DOHH2 (cell line): ENCODE measurements at regions not wholly inside any gene's neighbourhood (a gene's known extent, or its start where the extent isn't known, plus 50 kb on each side); places are given as distances from the start of the nearest gene placed in this dataset.

ENCODE experiments used
- H3F3A ChIP-seq: fragments of 200-600 bp; sonication (generic), shearing (Covaris generic); 2 replicates; pipeline ENCODE4 v1.6.0; 2016; ENCODE audit warnings: antibody characterized with exemption, mild to moderate bottlenecking; ENCODE audit not compliant: control insufficient read depth, insufficient read depth
- H3K27ac ChIP-seq: fragments of 200-600 bp; sonication (generic); 2 replicates; pipeline ENCODE4 v1.5.1; 2014; ENCODE audit warnings: low read depth, mild to moderate bottlenecking, low read length, moderate library complexity
- H3K27me3 ChIP-seq: fragments of 200-600 bp; sonication (generic); 2 replicates; pipeline ENCODE4 v1.6.1; 2014; ENCODE audit warnings: mild to moderate bottlenecking, low read length, mixed read lengths; ENCODE audit not compliant: control insufficient read depth
- H3K36me3 ChIP-seq: fragments of 200-600 bp; sonication (generic); 2 replicates; pipeline ENCODE4 v1.6.1; 2014; ENCODE audit warnings: mild to moderate bottlenecking, low read length, moderate library complexity, mixed read lengths; ENCODE audit not compliant: control insufficient read depth
- H3K4me1 ChIP-seq: fragments of 200-600 bp; sonication (generic); 2 replicates; pipeline ENCODE4 v1.6.1; 2014; ENCODE audit warnings: mild to moderate bottlenecking, low read length, mixed read lengths; ENCODE audit not compliant: control insufficient read depth
- H3K4me2 ChIP-seq: fragments of 200-600 bp; sonication (generic); 2 replicates; pipeline ENCODE4 v1.6.0; 2014; ENCODE audit warnings: mild to moderate bottlenecking, low read length, moderate library complexity
- H3K4me3 ChIP-seq: fragments of 200-600 bp; sonication (generic); 2 replicates; pipeline ENCODE4 v1.5.1; 2014; ENCODE audit warnings: mild to moderate bottlenecking, low read length, mixed read lengths
- H3K79me2 ChIP-seq: fragments of 200-600 bp; sonication (generic); 2 replicates; pipeline ENCODE4 v1.6.1; 2014; ENCODE audit warnings: mild to moderate bottlenecking, low read length, mixed read lengths; ENCODE audit not compliant: control insufficient read depth
- H3K9me2 ChIP-seq: fragments of 200-600 bp; sonication (generic); replicated peaks from 2 replicates; pipeline ENCODE4 v1.6.1; 2014; ENCODE audit warnings: mild to moderate bottlenecking, low read length, mixed read lengths; ENCODE audit not compliant: control insufficient read depth
- H3K9me3 ChIP-seq: fragments of 200-600 bp; sonication (generic); 2 replicates; pipeline ENCODE4 v1.6.1; 2014; ENCODE audit warnings: antibody characterized with exemption, low read length, mixed read lengths; ENCODE audit not compliant: control insufficient read depth, insufficient read depth
- H4K20me1 ChIP-seq: fragments of 200-600 bp; sonication (generic); 2 replicates; pipeline ENCODE4 v1.6.0; 2014; ENCODE audit warnings: low read depth, mild to moderate bottlenecking, antibody characterized with exemption, low read length, moderate library complexity; ENCODE audit not compliant: control insufficient read depth, insufficient read depth
- EZH2phosphoT487 ChIP-seq: fragments of 200-600 bp; sonication (generic); IDR thresholded peaks from 2 replicates; pipeline ENCODE4 v1.6.1; 2017; ENCODE audit warnings: borderline replicate concordance, mild to moderate bottlenecking, antibody characterized with exemption, low read length, moderate library complexity, mixed read lengths
- TF ChIP-seq, protein P1 (sequence below): fragments of 200-600 bp; sonication (generic); IDR thresholded peaks from one replicate; pipeline ENCODE4 v1.5.1; 2014; ENCODE audit warnings: antibody characterized with exemption, mild to moderate bottlenecking, low read depth, low read length; ENCODE audit not compliant: poor library complexity, severe bottlenecking

DNA sequence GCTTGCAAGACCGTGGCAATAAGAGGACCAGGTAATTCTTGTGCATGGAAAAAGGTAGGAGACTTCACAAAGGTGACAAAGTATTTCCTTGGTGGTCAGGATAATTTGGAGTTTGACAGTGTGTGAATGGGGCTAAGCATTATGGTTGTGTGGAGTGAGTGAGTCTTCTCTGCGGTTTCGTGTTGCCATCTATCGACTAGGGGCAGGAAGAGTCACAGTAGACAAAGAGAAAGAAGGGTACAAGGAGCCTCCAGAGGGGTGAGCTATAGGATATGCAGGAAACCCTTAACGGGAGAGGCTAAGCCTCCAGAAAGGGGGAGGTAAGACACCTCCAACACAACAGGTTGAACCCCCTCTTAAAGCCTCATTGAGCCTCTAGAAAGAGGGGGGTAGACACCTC is 64.0 kb upstream of the RANBP6 start:
- H3K79me2 ChIP-seq, result no peaks in the 10 kb centered on the region
- peak overlapping the region; percentile 83 for H3K4me2 ChIP-seq

DNA sequence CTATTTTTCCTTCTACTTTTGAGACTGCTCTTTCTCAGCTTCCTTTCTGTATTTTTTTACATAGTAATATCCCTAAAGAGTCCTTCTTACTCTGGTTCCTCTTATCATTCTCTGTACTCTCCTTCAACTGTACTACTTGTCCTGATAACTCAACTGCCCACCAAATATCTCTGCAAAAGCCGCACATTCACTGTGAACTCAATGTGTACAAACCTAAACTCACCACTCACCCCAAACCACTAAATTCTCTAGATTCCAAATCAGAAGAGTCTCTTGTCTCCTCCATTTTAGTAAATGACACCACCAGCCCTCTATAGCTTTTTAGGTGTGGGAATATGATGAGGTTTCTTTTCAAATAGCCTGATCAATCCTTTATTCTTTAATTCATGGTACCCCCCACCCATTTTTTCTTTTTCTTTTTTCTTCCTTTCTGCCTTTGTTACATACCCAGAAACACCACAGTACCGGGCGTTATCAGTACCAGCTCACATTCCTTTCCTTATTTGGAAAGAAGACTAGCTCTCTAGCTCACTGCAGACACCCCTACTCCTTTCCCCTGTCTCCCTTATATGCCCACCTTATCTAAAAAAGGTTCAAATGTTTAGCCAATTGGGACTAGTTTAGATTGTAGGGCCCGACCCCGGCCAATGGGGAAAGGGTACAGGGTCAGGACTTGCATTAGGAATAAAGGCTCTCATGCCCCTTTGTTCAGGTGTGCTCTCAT is 63.1 kb upstream of the RANBP6 start:
- TF ChIP-seq, protein P1, sequence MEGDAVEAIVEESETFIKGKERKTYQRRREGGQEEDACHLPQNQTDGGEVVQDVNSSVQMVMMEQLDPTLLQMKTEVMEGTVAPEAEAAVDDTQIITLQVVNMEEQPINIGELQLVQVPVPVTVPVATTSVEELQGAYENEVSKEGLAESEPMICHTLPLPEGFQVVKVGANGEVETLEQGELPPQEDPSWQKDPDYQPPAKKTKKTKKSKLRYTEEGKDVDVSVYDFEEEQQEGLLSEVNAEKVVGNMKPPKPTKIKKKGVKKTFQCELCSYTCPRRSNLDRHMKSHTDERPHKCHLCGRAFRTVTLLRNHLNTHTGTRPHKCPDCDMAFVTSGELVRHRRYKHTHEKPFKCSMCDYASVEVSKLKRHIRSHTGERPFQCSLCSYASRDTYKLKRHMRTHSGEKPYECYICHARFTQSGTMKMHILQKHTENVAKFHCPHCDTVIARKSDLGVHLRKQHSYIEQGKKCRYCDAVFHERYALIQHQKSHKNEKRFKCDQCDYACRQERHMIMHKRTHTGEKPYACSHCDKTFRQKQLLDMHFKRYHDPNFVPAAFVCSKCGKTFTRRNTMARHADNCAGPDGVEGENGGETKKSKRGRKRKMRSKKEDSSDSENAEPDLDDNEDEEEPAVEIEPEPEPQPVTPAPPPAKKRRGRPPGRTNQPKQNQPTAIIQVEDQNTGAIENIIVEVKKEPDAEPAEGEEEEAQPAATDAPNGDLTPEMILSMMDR, result no peak
- no peak for TF ChIP-seq EZH2phosphoT487
- Histone ChIP-seq H3K79me2 (no peaks in the 10 kb centered on the region), H3K9me3 (no peaks in the 10 kb centered on the region), H3K4me2 (no peak overlapping the region), H3F3A (no peaks in the 10 kb centered on the region), H3K36me3 (no peaks in the 10 kb centered on the region), H4K20me1 (no peaks in the 10 kb centered on the region), H3K27ac (no peak overlapping the region), H3K4me3 (no peak overlapping the region), H3K27me3 (no peaks in the 10 kb centered on the region), H3K9me2 (no peaks in the 10 kb centered on the region), H3K4me1 (peaks cover 14% of the 10 kb centered on the region)

More for the DNA sequence above, 64.0 kb upstream of the RANBP6 start:
- peak overlapping the region; percentile 74 for H3K4me3 ChIP-seq
- no peaks in the 10 kb centered on the region for H3F3A ChIP-seq
- no peak for TF ChIP-seq EZH2phosphoT487
- TF ChIP-seq, protein P1, result no peak
- peaks cover 14% of the 10 kb centered on the region for H3K4me1 ChIP-seq
- H3K9me3 ChIP-seq, result no peaks in the 10 kb centered on the region
- H3K36me3 ChIP-seq, result no peaks in the 10 kb centered on the region
- H3K27me3 ChIP-seq, result no peaks in the 10 kb centered on the region
- no peak overlapping the region for H3K27ac ChIP-seq
- no peaks in the 10 kb centered on the region for H4K20me1 ChIP-seq
- no peaks in the 10 kb centered on the region for H3K9me2 ChIP-seq

DNA sequence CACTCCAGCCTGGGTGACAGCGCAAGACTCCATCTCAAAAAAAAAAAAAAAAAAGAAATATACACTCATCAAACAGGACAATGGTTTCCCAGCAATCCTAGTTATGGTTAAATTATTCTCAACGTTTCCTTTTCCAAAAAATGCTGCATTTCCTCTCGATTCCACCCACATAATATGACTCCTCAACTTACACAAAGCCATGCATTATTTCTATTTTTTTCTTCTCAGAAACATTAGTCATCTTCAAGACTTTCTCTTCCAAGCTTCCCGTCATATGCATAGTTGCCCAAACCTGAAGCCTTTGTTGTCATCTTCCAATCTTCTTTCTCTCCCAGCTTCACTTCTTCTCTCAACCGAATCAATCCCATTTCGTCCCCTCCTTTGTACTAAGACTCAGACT is 61.4 kb upstream of the RANBP6 start:
- no peak for TF ChIP-seq EZH2phosphoT487
- TF ChIP-seq, protein P1, result no peak
- H3K27ac ChIP-seq, result no peak overlapping the region
- no peak overlapping the region for H3K4me2 ChIP-seq

More for the DNA sequence above, 61.4 kb upstream of the RANBP6 start:
- Histone ChIP-seq H3K36me3 (no peaks in the 10 kb centered on the region), H3F3A (no peaks in the 10 kb centered on the region), H3K79me2 (no peaks in the 10 kb centered on the region), H4K20me1 (no peaks in the 10 kb centered on the region), H3K9me3 (no peaks in the 10 kb centered on the region), H3K9me2 (no peaks in the 10 kb centered on the region), H3K27me3 (no peaks in the 10 kb centered on the region), H3K4me3 (no peak overlapping the region), H3K4me1 (peaks cover 14% of the 10 kb centered on the region)
